Esophagus squamous epithelium (tissue), 4 donors: ENCODE measurements at regions not wholly inside any gene's neighbourhood (a gene's known extent, or its start where the extent isn't known, plus 50 kb on each side); places are given as distances from the start of the nearest gene placed in this dataset.

Experiments used
- POLR2A ChIP-seq, 4 donors: fragments of 450-650 bp; IDR thresholded peaks; one replicate each; pipeline ENCODE4 v1.6.1; 2017; ENCODE audit warnings: antibody characterized with exemption in 4 of 4, mild to moderate bottlenecking in 4 of 4, moderate library complexity in 3 of 4
- TF ChIP-seq, protein P1 (sequence below), 6 experiments: fragments of 450-650 bp in 4 of 6; fragments of 200-600 bp in 2 of 6; sonication (generic) in 2 of 6; IDR thresholded peaks; one replicate each; pipeline ENCODE4 v1.5.1; 2016 to 2019; ENCODE audit warnings: antibody characterized with exemption in 6 of 6, mild to moderate bottlenecking in 4 of 6, moderate library complexity in 4 of 6

DNA sequence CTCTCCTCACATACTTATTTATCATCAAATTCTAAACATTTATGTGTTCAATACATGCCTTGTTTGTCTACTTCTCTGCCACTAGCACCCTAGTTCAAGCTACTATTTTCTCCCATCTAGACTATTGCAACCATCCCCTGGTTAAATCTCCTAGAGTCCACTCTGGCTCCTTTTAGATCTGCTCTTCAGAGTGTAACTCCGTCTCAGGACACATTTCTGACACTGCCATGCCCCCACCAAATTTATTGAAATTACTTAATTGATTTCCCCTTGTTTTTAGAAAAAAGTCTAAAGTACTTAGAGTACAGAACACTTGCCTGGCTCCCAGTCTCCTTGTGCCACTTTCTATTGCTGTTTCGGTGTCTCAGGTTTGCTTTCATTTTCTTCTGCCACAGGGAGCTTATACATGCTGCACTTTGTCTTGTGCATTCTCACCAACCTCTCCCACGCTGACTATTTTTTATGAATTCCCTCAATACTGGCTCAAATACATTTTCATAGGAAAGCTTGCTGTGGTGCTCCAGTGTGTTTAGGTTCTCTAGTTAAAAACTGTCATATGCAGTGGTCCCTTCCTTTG is 792.3 kb downstream of the DIPK2A start:
- TF ChIP-seq, protein P1, sequence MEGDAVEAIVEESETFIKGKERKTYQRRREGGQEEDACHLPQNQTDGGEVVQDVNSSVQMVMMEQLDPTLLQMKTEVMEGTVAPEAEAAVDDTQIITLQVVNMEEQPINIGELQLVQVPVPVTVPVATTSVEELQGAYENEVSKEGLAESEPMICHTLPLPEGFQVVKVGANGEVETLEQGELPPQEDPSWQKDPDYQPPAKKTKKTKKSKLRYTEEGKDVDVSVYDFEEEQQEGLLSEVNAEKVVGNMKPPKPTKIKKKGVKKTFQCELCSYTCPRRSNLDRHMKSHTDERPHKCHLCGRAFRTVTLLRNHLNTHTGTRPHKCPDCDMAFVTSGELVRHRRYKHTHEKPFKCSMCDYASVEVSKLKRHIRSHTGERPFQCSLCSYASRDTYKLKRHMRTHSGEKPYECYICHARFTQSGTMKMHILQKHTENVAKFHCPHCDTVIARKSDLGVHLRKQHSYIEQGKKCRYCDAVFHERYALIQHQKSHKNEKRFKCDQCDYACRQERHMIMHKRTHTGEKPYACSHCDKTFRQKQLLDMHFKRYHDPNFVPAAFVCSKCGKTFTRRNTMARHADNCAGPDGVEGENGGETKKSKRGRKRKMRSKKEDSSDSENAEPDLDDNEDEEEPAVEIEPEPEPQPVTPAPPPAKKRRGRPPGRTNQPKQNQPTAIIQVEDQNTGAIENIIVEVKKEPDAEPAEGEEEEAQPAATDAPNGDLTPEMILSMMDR (IDR thresholded peaks at IDR 0.05) = no peak
- TF ChIP-seq POLR2A (IDR thresholded peaks at IDR 0.05) = no peak
